GM18861 (cell line): ENCODE measurements at regions not wholly inside any gene's neighbourhood (a gene's known extent, or its start where the extent isn't known, plus 50 kb on each side); places are given as distances from the start of the nearest gene placed in this dataset.

Source experiments
- ATAC-seq: cut with Tn5 transposase; IDR thresholded peaks from one replicate; pipeline ENCODE4 v1.9.1; 2021; ENCODE audit not compliant: unreplicated experiment

GRCh38 chr3:144287001-144287400 lies 315.4 kb downstream of the DIPK2A start:
- ATAC-seq: no peak

DNA sequence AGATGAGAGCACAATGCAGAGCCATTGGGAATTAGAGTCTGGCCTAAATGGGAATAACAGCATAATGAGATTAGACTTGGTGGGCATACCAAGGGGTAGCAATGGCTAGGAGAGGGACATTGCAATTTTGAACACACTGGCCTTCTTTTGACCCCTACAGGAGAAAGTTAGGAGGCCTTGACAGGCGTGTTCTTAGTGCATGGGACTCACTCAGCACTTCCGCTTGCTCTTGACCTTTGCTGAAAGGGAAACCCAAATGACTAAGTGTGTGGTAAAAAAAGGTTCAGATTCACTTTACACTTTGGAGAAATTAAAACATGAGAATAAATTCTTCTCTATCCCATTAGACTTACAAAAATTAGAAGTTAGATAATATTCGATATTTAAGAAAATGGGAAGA lies 317.4 kb downstream of the DIPK2A start:
- ATAC-seq: no peak

GRCh38 chr3:144294659-144295538 lies 323.3 kb downstream of the DIPK2A start:
- peak; percentile 90 for ATAC-seq

DNA sequence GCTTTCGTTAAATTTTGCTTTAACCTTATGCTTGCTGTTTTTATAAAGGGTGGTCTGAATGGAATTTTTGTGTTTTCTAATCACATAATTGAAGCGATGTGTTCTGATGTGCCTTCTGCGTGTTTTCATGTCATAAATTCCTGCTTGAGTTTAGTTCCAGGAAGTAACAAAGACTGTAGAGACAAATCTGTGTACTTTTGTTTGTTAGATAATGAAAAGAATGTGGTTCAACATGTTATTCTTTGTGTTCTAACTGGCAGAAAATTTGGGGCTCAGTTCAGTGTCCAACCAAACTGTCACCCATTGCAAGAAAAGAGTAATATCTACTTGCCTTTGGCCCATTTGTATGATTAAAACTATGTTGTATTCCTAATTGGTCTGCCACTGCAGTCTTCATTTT lies 324.0 kb downstream of the DIPK2A start:
- ATAC-seq: no peak

DNA sequence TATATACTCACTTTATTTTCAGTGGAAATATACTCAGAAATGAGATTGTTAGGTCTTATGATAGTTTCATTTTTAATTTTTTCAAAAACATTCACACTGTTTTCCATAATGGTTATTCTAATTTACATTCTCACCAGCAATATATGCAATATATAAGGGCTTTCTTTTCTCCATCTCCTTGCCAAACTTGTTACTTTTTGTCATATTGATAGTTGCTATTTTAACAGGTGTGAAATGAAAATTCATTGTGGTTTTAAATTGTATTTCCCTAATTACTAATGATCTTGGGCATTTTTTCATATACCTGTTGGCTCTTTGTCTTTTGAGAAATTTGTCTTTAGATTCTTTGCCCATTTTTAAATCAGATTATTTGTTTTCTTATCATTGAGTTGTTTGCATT lies 325.2 kb downstream of the DIPK2A start:
- ATAC-seq: no peak

GRCh38 chr3:144301863-144302262 lies 330.2 kb downstream of the DIPK2A start:
- ATAC-seq: no peak

GRCh38 chr3:144307951-144308350 lies 336.3 kb downstream of the DIPK2A start:
- ATAC-seq: no peak

DNA sequence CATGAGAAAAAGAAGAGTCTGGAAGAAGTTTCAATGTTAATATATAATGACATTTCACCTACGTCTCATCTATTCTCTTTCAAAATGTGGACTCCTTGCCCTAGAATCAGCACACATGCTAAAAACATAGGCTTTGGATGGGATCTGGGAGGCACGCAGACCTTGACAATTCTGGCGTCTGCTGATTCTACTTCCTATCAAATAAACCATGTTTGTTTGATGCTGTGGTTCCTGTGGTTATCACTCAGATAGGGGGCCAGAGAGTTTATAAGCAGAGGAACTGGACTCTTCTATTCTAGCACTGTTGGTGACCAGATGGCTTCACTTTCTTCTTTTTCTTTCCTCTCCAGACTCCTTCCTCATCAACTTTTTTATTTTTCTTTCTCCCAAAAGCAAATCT lies 336.8 kb downstream of the DIPK2A start:
- ATAC-seq: no peak

GRCh38 chr3:144312702-144313101 lies 341.1 kb downstream of the DIPK2A start:
- ATAC-seq: no peak

DNA sequence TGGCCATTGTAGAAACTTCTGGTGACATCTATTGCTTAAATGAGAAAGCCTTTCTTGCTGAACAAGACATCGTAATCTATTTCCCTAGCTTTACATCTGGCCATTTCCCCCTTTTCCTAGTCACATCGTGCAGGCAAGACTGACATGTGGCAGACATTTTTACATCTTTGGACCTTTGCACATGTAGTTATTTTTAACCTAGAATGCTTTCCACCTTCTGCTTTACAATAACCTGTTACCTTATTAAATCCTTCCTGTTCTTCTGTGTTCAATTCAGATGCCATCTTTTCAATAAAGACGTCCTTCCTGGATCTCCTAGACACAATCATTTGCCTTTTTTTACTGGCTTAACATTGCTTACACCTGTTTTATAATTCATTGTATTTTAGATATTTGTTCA lies 343.3 kb downstream of the DIPK2A start:
- no peak for ATAC-seq

DNA sequence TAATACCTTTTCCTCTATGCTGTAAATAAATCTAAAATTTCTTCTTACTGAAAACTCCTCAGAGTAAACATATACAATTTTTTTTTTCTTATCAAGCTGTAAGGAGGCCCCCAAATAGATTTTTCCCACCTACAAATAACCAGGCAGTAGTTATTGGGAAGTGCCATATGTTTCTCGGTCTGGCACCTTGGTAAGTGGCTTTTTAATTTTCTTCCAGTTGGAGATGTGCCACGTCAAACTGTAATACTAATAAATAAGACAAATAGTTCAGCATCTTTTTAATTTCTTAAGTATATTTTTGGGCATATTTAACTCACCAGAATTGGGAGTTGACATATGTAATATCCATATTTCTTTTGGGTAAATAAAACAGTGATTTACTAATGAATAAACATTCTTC lies 346.3 kb downstream of the DIPK2A start:
- ATAC-seq: no peak

DNA sequence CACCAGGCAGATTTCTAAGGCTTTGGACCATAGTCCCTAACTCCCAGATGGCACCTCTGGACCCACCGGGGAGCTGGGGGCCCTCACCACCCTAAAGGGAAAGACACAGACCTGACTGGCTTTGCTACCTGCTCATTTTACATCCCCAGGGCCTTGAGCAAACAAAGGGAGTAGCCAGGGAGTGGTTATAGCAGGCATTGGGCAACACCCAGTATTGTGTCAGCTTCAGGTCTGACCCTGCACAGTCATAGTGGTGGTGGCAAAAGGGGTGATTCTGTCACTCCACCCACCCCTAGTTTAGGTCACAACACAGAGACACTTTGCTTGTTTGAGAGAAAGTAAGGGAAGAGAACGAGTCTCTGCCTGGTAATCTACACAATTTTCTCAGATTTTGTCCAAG lies 352.5 kb downstream of the DIPK2A start:
- ATAC-seq: no peak

GRCh38 chr3:144332868-144333267 lies 361.2 kb downstream of the DIPK2A start:
- ATAC-seq: no peak

DNA sequence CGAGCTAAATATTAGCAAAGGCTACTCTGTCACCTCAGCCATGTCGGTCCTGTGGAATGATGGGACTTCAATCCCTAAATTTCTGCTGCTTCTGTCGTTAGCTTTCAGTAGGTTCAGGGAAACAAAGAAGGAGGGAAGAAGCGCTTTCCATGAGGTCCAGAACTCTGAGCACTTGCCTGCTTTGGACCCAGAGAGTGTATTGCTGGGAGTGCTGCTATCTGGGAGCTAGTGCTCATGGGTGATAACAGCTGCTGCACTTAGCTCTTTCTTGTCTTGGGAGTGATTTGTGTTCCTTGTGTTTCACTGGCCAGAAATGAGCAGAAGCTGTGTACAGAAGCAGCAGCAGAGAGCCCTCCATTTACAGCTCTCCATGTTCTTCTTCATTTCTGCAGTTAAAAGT lies 369.8 kb downstream of the DIPK2A start:
- ATAC-seq: no peak

GRCh38 chr3:144343343-144343742 lies 371.7 kb downstream of the DIPK2A start:
- ATAC-seq: no peak

DNA sequence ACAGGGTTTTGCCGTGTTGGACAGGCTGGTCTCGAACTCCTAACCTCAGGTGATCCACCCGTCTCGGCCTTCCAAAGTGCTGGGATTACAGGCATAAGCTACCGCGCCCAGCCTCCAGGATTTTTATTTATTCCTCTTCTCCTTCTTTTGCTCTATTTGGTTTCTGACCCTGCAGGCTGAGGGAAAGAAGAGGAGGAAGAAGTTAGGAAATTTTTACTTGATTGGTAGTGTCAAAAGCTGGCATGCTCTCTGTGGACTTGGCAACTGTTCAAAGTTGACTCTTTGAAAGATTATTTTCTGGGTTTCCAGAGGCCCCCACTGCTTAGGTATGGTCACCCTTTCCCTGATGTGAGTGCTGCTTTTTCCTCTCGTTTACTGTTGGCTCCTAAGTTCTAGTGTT lies 372.2 kb downstream of the DIPK2A start:
- ATAC-seq: no peak

DNA sequence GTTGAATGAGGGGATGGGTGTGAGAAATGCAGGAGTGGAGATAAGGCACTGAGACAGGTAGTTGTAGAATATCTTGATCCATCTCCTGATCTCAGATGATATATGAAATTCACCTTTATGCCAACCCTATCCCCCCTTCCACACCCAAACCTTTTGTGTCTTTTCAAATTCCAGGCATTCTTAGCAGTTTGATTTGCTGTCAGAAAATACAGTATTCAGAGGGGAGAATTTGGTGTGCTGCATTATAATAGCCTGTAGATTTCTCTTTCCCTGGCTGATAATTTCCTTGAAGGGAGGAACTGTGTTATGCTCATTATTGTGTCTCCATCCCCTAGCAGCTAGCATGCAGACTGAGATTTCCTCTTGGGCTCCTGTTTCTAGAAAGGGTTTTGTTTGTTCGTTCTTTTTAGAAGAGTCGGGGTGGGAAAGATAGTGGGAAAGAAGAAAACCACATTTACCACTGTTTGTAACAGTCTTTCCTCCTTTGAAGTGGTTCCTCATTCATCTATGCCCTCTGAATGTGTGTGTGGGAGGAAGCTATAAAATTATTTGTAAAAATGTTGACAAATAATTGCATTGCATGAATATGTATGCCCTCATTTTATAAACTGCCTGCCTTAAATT lies 373.4 kb downstream of the DIPK2A start:
- no peak for ATAC-seq

DNA sequence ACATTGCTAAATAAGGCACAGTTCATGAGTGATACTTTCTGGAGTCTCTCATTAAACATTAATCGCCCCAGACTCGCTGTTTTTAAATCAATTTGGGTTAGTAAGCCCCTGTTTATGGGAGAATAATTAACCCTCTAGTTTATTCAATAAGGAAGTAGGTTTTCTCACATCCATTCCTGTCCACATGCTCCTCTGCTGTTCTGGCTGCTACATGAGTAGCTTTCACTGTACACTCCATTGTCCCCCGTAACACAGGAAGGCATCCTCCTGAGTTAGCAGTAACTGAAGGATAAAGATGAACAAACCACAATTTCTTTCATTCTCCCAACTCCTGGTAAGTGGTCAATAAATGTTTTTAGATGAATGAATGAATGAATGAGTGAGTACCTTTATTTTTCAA lies 378.5 kb downstream of the DIPK2A start:
- ATAC-seq: no peak

DNA sequence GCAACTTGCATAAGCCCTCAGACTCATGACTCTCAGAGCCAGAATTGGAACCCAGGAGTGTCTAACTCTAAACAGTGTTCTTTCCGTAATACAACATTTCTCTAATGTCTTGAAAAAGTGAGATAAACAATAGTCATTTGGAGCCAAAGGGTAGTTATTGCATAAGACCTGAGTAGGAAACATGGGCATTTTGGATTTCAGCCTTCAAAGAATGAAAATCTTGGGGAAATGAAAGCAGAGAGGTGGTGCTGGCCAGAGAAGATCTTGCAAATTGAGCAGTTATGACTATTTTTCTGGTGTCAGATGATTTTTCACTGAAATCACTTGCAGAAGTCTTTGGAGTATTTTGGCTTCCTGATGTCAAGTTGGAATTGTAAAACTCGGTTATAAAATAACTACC lies 379.4 kb downstream of the DIPK2A start:
- ATAC-seq: no peak

DNA sequence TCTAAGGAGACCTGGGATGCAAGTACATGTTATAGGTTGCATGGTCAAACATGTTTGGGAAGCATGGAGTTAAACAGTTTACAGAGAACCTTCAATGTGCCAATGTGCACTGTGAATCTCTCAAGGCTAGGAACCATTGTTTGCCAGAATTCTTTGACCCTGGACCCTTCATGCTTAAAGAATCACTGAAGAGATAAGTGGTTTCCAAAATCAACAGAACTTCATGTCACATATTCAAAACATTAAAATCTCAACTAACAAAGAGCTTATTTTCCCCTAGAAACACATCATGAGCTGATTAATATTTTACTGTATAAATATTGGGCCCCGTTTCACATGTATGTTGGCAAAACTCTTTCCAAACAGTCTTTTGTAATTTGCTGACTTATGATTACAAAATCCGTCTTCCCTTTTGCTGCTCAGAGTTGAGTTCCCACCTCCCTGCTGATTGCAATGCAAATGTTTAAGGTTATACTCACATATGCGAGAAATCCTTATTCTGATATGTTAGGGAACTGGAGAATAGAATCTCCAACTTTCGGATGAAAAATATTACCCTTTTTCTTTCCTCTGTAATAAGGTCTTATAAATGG lies 380.2 kb downstream of the DIPK2A start:
- ATAC-seq: no peak

GRCh38 chr3:144358191-144358590 lies 386.6 kb downstream of the DIPK2A start:
- no peak for ATAC-seq

GRCh38 chr3:144361002-144361401 lies 389.4 kb downstream of the DIPK2A start:
- ATAC-seq: no peak
